Erythroblast (primary cell): ENCODE measurements at regions not wholly inside any gene's neighbourhood (a gene's known extent, or its start where the extent isn't known, plus 50 kb on each side); places are given as distances from the start of the nearest gene placed in this dataset.

Experiments used
- DNase-seq, 2 experiments: peaks; one replicate each; lab custom pipeline; 2025; lab: John Stamatoyannopoulos, UW
- GATA1 ChIP-seq: IDR thresholded peaks from 2 replicates; pipeline ENCODE4 v1.6.1; 2011; ENCODE audit warnings: low read depth, mild to moderate bottlenecking, control low read depth, low read length, moderate library complexity
- POLR2A ChIP-seq: IDR thresholded peaks from 2 replicates; pipeline ENCODE4 v1.6.1; 2011; ENCODE audit warnings: mild to moderate bottlenecking, low read length

- DNase-seq, result no peak
- TF ChIP-seq POLR2A (no peak), GATA1 (no peak)
Observed at GRCh38 chr2:128544321-128545037, 225.8 kb upstream of the HS6ST1 start.

DNA sequence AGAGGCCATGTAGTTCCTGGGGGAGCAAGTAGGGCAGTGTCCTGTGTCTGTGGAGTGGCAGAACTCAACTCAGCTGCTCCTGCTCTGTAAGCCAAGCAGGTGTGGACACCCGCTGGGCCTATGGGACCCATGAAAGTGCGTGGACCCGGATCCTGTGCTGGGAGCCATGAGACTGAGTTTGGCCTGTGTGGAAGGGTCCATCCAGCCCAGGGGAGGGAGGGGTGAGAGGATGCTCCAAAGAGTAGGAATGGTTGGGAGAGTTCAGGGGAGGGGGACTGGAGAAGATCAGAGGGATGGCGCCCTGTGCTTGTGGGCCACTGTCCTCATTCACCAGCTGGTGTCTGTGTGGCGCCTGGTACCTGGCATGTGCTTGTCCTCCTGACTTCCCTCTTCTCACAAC is 226.4 kb upstream of the HS6ST1 start:
- no peak for TF ChIP-seq POLR2A
- TF ChIP-seq GATA1, result no peak
- DNase-seq, result no peak

DNA sequence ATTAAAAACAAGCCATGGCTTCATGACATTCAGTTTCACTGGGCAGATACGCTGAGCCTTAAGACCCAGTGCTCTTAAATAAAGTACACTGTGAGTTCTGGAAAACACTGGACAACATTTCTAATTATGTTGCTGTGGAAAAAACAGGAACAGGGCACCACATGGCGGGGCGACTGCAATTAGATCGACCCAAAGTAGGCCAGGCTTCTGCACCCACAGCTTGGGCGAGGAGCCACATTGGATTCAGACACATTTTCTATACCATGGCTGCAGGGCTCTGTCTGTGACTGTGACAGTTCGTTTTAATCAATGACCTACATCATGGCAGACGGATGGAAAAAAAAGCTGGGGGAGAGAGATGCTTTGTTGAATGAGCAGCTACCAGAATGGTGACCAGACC is 227.2 kb upstream of the HS6ST1 start:
- no peak for TF ChIP-seq POLR2A
- no peak for TF ChIP-seq GATA1
- no peak for DNase-seq

- TF ChIP-seq GATA1, result no peak
- no peak for TF ChIP-seq POLR2A
- DNase-seq, result no peak
Observed at GRCh38 chr2:128547667-128548066, 229.0 kb upstream of the HS6ST1 start.

GRCh38 chr2:128548461-128548891 is 229.8 kb upstream of the HS6ST1 start:
- DNase-seq, result no peak
- TF ChIP-seq GATA1 (no peak), POLR2A (no peak)

DNA sequence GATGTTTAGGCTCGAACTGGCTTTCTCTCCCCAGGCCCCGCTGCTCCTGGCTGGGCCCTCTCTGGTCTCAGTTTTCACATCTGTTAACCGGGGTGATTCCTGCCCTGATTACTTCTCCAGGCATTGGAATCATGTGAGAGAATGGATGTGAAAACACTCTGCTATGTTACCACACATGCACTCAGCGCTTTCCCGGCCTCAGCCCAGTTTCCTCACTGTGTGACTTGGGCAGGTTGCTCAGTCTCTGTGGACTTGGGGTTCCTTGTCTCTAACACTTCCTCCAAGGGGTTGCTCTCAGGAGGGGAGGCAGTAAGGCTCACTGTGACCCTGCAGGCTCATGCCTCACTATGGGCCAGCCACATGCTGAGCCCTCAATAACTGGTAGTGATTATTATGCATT is 230.4 kb upstream of the HS6ST1 start:
- TF ChIP-seq POLR2A (no peak), GATA1 (no peak)
- DNase-seq, result no peak

- DNase-seq, result no peak
Observed at GRCh38 chr2:128549646-128550260, 231.1 kb upstream of the HS6ST1 start.

GRCh38 chr2:128550389-128550788 is 231.7 kb upstream of the HS6ST1 start:
- TF ChIP-seq POLR2A, result no peak
- TF ChIP-seq GATA1, result no peak
- DNase-seq, result no peak

More at GRCh38 chr2:128549646-128550260, 231.1 kb upstream of the HS6ST1 start:
- TF ChIP-seq POLR2A (no peak), GATA1 (no peak)

- TF ChIP-seq GATA1, result no peak
- TF ChIP-seq POLR2A, result no peak
- DNase-seq, result no peak
Observed at GRCh38 chr2:128550801-128551416, 232.2 kb upstream of the HS6ST1 start.

DNA sequence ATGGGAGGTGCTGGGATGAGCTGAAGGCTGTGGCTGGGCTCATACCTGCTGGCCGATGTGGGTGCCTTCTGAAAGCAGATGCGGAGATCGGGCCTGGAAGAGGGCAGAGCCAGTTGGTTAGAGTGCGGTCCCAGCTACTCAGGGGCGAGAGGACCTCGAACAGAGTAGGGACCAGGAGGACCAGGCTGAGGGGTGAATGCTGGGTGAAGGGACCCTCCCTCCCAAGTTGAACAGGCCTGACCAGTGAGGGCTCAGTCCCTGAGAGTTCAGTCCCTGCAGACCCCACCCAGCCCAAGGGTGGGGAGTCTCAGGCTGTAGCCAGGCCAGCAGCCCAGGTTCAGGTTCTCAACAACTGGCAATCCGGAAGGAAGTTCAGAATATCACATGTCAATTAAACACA is 232.8 kb upstream of the HS6ST1 start:
- TF ChIP-seq POLR2A (no peak), GATA1 (no peak)
- no peak for DNase-seq

- no peak for DNase-seq
- TF ChIP-seq POLR2A, result no peak
- no peak for TF ChIP-seq GATA1
Observed at GRCh38 chr2:128552141-128552805, 233.6 kb upstream of the HS6ST1 start.

DNA sequence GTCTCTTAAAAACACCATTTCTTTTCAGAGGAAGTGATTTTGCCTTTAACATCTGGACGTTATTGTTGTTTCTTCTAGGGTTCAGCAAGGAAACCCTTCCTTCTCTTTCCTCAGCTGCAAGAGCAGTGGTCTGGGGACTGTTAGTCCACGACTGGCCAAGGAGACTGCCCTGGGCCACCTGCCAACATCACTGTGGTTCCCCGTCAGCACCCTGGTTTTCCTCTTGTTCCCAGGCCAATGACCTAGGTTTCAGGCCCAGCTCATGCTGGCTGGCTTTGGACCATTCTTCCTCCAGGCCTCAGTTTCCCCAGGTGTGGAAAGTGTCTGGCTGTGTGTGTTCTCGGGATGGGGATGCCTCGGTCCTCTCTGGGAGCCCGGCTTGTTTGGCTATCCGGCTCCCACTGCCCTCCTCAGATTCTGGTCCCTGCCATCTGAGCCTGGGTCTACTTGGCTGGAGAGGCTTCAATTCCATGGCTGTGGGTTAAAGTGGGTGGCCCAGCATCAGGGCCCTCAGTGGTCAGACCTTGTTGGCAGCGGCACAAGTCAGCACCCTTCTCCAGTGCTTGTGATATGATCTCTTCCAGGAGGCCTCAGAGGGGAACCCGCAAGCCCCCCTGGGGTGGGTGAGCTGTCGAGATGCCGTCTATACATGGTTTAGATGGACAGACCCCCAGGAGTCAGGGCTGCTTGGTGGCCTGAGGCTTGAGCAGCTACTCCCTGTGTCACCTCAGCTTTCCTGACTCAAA is 234.3 kb upstream of the HS6ST1 start:
- no peak for DNase-seq

DNA sequence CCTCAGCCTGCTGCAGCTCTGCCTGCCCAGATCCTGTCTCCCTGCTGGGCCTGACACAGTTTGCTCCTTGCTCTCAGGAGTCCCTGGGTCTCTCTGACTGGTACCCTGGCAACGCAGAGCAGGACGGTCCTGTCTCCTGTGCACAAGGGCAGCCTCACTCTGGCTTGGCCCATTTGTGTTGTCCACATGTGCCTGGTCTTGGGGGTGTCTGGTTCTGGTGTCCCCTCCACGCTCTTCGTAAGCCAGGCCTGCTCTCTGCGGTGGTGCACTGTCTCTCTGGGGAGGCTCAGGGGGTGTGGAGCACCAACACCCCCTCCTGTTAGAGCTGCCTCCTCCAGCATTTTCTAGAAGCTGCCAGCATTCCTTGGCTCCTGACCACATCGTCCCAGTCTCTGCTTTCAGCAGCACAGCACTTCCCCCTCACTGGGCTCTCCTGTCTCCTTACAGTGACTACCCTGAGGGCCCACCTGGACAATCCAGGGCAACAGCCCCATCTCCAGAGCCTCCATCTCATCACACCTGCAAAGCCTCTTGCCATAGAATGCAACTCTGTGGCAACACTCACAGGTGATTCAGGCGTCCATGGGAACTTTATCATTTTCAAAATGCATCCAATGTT is 235.6 kb upstream of the HS6ST1 start:
- TF ChIP-seq POLR2A, result no peak
- TF ChIP-seq GATA1, result no peak
- no peak for DNase-seq

More for the DNA sequence above, 234.3 kb upstream of the HS6ST1 start:
- TF ChIP-seq GATA1, result no peak
- TF ChIP-seq POLR2A, result no peak
